HepG2 (cell line): ENCODE measurements at regions not wholly inside any gene's neighbourhood (a gene's known extent, or its start where the extent isn't known, plus 50 kb on each side); places are given as distances from the start of the nearest gene placed in this dataset.

ENCODE experiments used
- GMEB2 ChIP-seq: IDR thresholded peaks from 2 replicates; pipeline ENCODE4 v1.6.1; 2016; ENCODE audit warnings: missing biosample characterization, missing genetic modification reagents, low read depth
- HDAC2 ChIP-seq: sonication (generic); formaldehyde crosslinking; IDR thresholded peaks from 2 replicates; pipeline ENCODE4 v1.4.0; 2020; ENCODE audit warnings: missing genetic modification reagents
- HOXA3 ChIP-seq: sonication (generic); formaldehyde crosslinking; IDR thresholded peaks from 2 replicates; pipeline ENCODE4 v1.5.0; 2020; ENCODE audit warnings: missing genetic modification reagents
- NAIF1 ChIP-seq: sonication (generic); formaldehyde crosslinking; IDR thresholded peaks from 2 replicates; pipeline ENCODE4 v1.5.0; 2020; ENCODE audit warnings: mild to moderate bottlenecking, missing genetic modification reagents, borderline replicate concordance
- NCOR1 ChIP-seq: fragments of 200-600 bp; sonication (generic); IDR thresholded peaks from 2 replicates; pipeline ENCODE4 v1.7.0; 2017; ENCODE audit warnings: antibody characterized with exemption, low read length, borderline replicate concordance
- NFATC3 ChIP-seq: sonication (generic); formaldehyde crosslinking; IDR thresholded peaks from 2 replicates; pipeline ENCODE4 v1.5.1; 2020; ENCODE audit warnings: mild to moderate bottlenecking, missing genetic modification reagents
- NR2C2 ChIP-seq: sonication (generic); formaldehyde crosslinking; IDR thresholded peaks from 2 replicates; pipeline ENCODE4 v1.4.0; 2020; ENCODE audit warnings: missing genetic modification reagents, mild to moderate bottlenecking, moderate library complexity, borderline replicate concordance
- THRA ChIP-seq: sonication (generic); formaldehyde crosslinking; IDR thresholded peaks from 2 replicates; pipeline ENCODE4 v1.4.0; 2020; ENCODE audit warnings: missing genetic modification reagents, borderline replicate concordance
- ZC3H4 ChIP-seq: sonication (generic); formaldehyde crosslinking; IDR thresholded peaks from 2 replicates; pipeline ENCODE4 v1.4.0; 2020; ENCODE audit warnings: missing genetic modification reagents, borderline replicate concordance
- ZFY ChIP-seq: sonication (generic); formaldehyde crosslinking; IDR thresholded peaks from 2 replicates; pipeline ENCODE4 v1.4.0; 2020; ENCODE audit warnings: missing genetic modification reagents
- ZNF407 ChIP-seq: sonication (generic); formaldehyde crosslinking; IDR thresholded peaks from one replicate; pipeline ENCODE4 v1.5.1; 2020; ENCODE audit warnings: mild to moderate bottlenecking, missing genetic modification reagents; ENCODE audit errors: not compliant biosample characterization
- ZNF557 ChIP-seq: sonication (generic); formaldehyde crosslinking; IDR thresholded peaks from 2 replicates; pipeline ENCODE4 v1.4.0; 2020; ENCODE audit warnings: missing genetic modification reagents
- ZNF597 ChIP-seq: sonication (generic); formaldehyde crosslinking; IDR thresholded peaks from 2 replicates; pipeline ENCODE4 v1.5.0; 2020; ENCODE audit warnings: missing genetic modification reagents
- ZNF703 ChIP-seq: sonication (generic); formaldehyde crosslinking; IDR thresholded peaks from 2 replicates; pipeline ENCODE4 v1.5.1; 2020; ENCODE audit warnings: missing genetic modification reagents, mild to moderate bottlenecking, moderate library complexity, borderline replicate concordance
- ZXDC ChIP-seq: sonication (generic); formaldehyde crosslinking; IDR thresholded peaks from 2 replicates; pipeline ENCODE4 v1.5.0; 2020; ENCODE audit warnings: mild to moderate bottlenecking, missing genetic modification reagents

GRCh38 chr5:74946471-74946870 lies 80.3 kb upstream of the FAM169A start (continued):
- TF ChIP-seq ZNF407 (CRISPR knock-in tag) (no peak), ZFY (CRISPR knock-in tag) (no peak), NFATC3 (no peak), THRA (CRISPR knock-in tag) (peak; percentile 31; the same call in 1 of the 2 replicates), ZXDC (CRISPR knock-in tag) (no peak), ZNF597 (CRISPR knock-in tag) (no peak), ZC3H4 (CRISPR knock-in tag) (no peak), HOXA3 (no peak), GMEB2 (CRISPR knock-in tag) (no peak), HDAC2 (peak; percentile 63; the same call in 1 of the 2 replicates), NAIF1 (CRISPR knock-in tag) (no peak), ZNF557 (CRISPR knock-in tag) (no peak), NCOR1 (peak; percentile 33; the same call in 1 of the 2 replicates), ZNF703 (CRISPR knock-in tag) (no peak), NR2C2 (CRISPR knock-in tag) (peak; percentile 66; the same call in 1 of the 2 replicates)
